Central memory CD4-positive, alpha-beta T cell (primary cell): ENCODE measurements at regions not wholly inside any gene's neighbourhood (a gene's known extent, or its start where the extent isn't known, plus 50 kb on each side); places are given as distances from the start of the nearest gene placed in this dataset.
"Not testable (repeated sequence)": the region's sequence is repeated elsewhere in the genome, so short reads cannot be mapped to it uniquely, and the experiment has no call there.

Experiments used
- DNase-seq: peaks from one replicate; pipeline ENCODE4 v3.0.0; 2022

DNA sequence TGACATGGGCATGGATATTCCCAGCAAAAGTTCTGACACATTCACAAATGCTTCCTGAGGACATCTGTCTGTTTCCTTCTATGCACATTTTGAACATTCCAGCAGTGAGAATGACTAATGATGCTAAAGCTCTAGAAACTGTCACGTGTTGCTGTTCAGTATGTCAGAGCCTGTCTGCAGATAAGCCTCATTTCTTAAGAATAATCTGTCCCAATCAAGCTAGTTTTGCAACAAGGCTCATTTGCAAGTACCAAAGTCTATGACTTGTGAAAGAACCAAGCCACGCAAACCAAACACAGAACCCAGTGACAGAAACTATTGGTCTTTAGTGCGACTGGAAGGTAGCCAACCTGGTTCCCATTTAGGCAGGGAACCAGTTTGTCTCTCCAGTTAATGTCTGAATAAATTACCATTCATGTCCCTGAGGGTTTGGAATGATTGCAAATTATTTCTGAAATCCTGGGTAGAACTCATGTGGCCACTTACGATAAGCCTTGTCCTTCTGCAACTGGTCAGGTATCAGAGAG lies 178.5 kb downstream of the C9orf152 start:
- DNase-seq: no peak

DNA sequence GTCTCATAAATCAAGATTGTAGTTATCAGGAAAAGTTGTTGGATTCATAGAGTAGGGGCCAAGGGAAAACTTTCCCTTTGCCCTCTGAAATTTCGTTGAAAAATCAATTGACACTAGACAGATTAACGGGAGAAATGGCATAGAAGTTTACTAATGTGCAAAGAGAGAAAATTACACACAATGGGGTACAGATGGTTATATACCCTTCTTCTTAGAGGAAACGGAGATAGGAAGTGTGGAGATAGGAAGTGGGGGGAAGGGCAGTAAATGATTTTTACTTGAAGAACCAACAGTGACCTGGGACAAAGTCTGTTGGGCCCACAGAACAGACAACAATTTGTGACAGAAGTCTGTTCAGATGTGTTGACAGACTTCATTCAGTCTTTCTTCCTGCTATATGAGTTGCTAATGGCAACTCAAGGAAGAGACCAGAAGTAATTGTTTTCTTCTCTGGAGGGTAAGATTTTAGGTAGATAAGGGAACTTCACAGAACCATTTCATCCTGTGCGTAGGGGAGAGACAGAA lies 177.9 kb downstream of the C9orf152 start:
- DNase-seq: peak; percentile 3

DNA sequence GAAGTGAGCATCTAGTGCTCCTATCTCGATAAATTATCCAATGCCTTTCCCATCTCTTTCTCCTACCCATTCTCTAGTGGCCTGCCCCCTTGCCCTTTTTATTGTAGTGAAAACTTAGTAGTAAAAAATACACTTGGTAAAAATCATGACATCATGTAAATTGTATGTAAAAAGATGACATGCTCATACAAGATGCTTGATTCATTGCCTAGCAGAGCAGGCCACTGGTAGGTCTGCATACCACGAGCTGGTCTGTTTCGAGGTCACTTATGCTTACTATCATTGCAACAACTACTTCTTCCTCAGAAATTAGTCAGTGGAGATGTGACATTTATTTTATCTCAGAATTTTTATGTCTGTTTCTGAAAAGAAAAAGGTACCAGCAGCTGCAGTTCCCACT lies 177.3 kb downstream of the C9orf152 start:
- no peak for DNase-seq

DNA sequence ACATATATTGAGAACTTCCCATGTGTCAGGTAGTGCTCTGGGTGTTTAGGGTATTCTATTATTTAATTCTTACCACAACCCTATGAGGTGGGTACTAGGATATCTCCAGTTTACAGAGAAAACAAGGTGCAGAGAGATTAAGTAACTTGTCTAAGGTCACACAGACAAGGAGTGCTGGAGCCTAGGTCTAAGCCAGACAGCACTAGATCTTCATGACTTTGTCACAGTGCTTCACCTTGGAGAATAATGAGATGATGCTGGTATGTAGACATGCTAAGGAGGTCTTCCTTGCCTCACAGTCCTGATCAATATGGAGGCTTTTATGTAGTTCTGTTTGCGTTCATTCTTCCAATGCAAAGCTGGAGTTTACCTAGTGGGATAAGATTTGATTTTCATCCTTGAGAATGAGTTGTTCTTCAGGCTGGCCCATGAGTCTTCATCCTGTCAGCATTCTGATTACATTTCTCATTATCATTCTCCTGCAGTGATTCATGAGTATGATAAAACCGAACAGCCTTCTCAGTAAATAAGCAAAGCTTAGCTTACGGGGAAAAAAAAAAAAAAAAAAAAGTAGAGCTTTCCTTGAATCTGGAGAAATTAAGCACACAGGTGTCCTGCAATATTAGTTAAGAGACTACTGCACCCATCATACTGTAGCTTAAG lies 176.3 kb downstream of the C9orf152 start:
- DNase-seq: no peak

DNA sequence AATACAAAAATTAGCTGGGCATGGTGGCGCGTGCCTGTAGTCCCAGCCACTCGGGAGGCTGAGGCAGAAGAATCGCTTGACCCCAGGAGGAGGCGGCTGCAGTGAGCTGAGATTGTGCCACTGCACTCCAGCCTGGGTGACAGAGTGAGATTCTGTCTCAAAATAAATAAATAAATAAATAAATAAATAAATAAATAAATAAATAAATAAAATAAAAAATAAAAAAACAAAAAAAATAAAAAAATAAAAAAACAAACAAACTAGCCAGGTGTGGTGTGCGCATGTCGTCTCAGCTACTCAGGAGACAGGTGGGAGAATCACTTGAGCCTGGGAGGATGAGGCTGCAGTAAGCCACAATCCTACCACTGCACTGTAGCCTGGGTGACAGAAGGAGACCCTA lies 175.4 kb downstream of the C9orf152 start:
- DNase-seq: not testable (repeated sequence)

DNA sequence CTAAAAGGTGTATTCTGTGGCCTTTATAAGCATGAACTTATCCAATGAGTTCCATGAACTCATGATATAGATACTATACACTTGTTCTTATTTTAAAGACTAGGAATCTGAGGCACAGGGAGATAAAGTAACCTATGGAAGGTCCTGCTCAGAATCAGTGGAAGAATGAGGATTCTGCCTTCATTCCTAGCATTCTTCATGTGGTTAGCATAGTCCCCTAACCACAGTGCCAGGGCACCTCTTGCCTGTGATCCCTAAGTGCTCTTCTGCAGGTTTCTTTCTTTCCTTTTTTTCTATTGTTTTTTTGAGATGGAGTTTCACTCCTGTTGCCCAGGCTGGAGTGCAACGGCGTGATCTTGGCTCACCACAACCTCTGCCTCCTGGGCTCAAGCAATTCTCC lies 174.1 kb downstream of the C9orf152 start:
- no peak for DNase-seq

DNA sequence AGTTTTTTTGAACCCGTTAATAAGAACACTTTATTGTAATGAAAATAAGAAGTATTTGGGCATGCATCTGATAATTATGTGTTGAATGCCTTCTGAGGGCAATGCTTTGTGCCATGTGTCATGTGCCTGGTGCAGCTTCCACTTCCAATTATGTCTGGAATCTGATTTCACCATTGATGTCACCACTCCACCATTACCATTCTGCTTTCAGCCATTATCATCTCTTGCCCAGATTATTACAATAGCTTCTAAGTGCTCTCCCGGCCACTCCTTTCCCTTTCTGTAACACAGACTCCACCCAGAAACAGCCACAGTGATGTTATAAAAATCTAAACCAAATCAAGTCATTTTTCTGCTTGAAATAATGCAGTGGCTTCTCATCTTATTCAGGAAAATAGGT lies 171.7 kb downstream of the C9orf152 start:
- DNase-seq: no peak

DNA sequence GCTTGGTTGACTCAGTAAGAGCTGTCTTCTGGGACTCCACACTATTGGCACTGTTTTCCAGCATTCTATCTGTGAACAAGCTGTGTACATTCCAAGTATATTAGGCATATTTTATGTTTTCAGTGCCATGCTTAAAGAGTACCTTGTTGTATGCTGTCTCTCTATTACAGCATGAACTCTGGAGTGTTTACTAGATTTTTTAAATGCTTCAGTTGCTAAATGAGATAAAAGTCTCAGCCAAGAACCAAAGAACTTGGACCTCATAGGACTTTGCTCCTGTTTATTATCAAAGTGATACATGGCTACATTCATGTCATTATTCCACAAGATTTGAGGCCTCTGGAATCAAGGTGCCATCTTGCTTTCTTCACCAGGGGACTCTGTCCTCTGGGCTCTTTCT lies 167.2 kb downstream of the C9orf152 start:
- no peak for DNase-seq

DNA sequence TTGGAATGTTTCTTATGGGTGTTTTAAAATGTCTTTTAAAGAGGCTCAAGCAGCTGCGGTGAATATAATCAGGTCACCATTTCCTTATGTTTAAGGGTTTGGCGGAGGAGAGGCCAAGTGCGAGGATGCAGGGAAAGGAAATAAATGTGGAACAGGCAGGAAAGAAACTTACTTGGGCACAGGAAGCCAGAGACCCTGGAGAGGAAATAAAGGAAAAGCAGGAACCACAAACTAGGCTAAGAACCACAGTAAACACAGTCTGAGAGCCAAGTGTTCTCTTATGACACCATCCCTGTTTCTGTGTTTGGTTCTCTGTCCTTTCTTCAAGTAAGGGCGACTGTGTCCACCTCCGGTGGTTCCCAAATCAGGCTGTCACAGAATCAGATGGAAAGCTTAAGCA lies 166.5 kb downstream of the C9orf152 start:
- no peak for DNase-seq

DNA sequence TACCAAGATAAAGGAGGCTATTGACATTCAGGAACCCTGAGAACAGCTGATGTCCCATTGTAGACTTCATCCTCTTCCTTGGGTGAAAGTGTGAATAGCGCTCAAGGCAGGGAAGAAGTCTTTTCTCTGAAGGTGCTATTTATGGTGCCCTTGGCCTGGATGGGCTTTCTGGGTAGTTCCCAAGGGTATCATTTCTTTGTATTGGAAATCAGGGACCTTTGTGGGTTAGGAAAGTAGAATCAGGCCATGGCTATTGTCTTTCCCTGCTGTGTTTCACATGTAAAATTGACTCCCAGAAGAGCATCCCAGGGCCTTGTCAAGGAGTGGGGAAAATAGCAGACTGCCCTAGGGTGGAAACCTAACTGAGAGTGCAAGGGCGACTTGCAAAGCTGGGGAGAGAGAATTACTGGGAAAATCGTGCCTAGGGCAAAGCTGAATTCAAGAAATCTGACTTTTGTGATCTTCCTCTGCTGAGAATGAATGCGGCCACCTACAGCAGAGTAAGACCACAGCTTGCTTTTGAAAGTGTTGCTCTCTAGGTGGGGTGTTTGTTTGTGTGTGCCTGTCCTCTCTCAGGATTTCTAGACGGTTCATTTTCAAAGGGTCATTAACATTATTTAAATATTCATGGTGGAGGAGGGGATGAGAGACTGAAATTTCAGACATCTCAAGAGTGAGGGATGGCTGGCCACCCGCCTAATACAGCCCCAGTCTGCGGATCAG lies 160.6 kb downstream of the C9orf152 start:
- no peak for DNase-seq

DNA sequence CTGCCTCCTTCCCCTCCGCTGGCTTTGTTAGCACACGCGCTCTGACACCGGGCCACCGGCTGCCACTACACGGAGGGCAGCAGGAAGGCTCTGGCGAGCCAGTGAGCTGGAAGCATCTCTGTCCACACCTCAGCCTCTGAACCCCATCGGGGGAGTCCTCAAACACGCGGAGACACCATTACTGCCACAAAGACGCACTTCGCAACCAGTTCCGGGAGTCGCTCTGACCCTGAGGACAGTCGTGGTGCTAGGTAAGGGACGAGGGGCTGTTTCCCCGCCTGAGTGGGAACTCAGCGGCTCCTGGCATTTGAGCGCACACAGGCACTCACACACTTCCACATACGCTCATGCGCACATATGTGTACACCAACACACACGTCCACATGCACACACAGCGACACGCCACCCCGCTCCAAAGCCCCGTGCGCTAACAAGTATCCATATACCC lies 160.0 kb downstream of the C9orf152 start:
- no peak for DNase-seq

DNA sequence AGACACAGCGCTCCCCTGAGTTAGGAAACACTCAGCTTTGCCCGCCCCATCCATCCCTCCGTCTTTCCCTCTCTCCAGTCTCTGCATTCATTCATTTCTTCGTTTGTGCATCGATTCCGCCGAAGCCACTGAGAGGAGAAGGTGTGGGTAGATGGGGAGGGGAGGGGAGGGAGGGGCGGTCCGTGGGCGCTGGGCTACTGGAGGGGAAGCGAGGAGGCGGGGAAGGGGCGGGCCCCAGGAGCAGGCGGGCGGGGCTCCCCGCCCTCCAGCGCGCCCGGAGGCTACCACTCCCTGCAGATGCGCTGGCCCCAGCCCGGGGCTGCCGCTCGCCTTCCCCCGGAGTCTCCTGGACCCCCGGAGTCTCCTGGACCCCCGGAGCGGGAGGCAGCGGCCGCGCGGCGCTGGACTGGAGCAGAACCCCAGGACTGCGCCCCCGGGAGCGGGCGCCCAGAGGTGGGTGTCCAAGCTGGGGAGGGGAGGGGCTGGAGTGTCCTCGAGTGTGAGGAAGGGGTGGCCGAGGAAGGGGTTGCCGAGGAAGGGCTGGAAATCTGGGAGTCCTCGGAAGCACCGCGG lies 159.5 kb downstream of the C9orf152 start:
- peak; percentile 58 for DNase-seq

DNA sequence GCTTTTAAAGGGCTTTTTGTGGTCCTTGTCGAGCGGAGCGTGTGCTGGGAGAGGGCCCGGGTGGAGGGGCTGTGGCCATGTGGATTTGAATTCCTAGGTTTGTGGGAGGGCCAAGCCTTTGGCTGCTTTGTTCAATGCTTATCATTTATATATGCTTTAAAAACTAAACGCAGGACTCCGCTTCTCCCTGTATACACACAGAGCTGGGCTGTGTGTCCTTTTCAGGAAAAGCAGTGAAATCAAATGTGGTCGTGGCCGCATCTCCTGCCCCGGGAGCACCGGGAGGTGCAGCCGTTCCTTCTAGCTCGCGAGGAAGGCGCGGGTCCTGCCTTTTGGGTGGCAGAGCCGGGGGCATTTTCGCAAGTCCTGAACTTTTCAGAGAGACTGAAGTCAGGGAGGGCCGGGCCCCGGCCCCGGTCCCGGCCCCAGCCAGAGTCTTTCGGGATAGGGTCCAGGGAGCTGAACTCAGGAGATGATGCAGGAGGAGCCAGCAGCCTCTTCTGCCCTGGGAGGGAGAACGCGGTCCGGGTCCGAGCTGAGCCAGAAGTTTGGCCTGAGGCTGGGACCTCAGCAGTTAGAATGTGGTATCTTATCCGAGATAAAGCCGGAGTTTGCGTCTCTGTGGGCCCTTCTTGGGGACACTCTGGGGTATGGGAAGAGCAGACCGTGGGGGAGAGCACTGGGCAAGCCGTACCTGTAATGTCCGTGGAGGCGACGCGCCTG lies 158.8 kb downstream of the C9orf152 start:
- DNase-seq: peak; percentile 2

DNA sequence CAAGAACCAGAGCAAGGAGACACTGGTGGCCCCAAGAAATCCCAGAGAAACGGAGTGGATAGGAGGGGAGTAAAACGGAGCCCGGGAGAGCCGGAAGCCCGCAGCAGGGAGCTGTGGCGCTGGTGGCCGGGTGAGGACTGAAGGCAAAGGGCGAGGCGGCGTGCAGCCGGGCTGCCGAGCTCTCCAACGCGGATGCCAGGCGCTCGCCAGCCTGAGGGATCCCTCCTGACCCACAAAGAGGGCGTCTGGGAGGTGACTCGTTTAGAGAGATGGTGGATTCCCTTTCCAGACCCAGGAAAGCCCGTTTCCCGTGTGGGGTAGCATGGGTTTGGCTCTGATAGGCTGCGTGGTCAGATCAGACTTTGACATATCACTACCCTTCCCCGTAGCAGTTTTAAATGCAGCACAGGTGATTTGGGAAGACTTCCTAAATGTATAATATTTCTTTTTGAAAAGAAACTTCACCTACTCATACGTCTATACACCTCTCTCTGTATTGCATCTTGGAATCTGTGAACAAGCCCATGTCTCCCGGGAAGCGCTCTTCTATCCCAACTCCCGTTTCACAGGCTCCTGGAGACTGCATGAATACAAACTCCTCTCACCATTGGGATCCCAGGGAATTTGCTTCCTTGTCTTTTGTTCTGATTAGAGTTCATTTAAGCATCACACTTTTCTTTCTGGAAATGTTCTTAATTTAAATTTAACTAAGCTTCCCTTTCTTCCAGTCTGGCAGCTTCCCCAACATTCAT lies 158.1 kb downstream of the C9orf152 start:
- DNase-seq: peak; percentile 0

DNA sequence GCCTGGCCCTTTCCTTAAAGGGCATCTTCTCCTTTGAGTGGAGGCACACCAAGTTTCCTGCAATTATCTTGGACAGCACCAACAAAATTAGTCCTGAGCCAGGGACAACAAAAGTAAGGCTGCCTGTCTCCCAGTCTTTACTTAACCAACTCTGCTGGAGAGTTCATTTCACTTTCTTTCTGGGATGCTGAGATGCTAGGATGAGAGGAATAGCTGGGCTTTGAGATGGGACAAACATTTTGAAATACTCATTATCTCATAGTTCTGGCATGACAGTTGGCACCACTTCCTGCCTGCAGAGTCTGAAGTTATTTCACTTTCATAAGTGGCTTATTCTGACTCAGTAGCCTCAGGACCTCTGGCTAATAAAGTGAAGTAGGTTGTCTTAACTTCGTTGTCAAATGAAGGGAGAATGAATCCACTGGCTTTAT lies 157.0 kb downstream of the C9orf152 start:
- no peak for DNase-seq

DNA sequence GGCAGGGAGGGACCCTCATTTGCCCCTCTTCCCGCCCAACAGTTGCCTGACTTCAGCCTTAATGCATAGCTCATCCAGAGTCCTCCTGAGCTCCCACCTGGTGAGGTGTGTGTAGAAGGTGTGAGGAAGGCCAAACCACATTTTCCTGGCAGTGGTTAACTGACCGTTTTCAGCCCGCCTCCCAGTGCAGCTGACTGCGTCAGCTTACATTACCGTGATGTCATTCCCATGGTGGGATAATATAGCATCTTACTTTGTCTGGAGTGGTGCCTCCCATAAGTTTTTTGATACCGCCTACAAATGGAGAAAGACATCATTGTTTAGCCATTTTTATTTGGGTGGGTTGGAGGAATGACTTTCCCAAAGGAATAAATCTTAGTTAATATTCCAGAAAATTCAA lies 151.9 kb downstream of the C9orf152 start:
- no peak for DNase-seq

DNA sequence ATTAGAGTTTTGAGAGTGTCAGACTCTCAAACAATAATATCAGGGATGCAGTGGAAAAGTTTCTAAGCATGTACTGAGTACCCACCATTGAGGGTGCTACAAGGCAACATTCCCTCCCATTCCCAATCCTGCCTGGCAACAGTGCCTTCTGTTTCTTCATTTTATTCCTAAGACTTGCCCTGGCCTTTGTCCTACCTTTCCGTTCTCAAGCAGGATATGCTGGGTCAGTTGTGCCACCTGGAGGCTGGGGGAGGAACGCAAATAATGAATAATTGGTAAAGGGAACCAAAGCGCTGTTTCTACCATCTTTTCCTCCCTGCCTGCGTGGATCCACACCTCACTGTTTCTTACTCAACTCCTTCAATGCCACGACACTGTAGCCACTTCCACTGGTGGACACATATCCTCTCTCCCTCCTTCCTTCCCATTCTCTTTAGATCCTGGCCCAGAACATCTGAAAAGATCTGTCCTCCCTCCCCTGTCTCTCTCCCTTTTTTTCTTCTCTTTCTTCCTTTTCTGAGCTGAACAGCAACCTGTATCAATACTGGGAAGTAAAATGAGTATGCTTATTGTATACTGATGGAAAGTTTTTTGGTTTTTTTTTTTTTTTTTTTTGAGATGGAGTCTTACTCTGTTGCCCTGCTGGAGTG lies 149.5 kb downstream of the C9orf152 start:
- DNase-seq: peak; percentile 30

DNA sequence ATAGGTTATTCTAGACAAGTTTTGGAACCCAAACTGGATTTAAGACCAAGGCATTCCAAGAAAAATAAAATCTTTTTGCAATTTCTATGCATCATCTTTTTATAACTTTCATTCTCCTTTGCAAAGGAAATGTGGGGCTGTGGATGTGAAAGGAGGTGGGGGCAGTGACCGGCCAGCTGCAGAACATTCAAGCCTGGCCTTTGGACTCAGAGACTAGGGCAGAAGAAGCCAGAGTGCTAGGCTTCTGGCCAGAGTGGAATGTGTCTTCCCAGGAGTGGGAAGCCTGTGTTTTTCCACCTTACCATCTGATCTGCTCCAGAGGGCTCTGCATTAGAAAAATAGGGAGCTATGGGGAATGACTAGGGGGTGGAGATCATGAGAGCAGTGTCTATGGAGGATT lies 148.5 kb downstream of the C9orf152 start:
- DNase-seq: no peak

DNA sequence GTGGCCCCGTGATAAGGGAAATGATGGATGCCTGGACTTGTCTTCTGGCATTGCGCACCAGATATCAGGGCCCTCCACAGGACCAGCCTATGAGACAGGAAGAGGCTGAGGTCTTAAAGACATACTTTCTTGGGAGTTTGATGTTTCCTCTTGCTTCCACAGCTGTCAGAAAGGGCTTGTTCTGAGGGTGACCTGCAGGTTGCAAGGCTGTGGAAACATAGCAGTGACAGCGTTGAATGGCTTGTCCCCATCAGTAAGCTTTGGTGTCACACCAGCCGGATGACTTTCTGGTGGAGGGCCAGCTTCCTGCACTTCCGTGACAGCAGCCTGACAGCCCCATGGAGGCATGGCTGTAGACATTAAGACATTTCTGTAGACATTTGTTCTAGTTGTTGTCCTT lies 143.2 kb downstream of the C9orf152 start:
- DNase-seq: no peak

DNA sequence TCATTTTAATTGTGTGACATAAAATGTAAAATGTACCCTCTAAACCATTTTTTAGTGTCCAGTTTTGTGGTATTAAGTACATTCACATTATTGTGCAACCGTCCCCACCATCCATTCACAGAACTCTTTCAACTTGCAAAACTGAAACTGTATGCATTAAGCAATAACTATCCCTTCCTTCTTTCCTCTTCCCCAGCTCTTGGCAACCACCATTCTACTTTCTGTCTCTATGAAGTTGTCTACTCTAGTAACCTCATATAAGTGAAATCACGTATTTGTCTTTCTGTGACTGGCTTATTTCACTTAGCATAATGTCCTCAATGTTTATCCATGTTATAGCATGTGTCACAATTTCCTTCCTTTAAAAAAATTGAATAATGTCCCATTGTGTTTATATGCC lies 142.4 kb downstream of the C9orf152 start:
- no peak for DNase-seq

DNA sequence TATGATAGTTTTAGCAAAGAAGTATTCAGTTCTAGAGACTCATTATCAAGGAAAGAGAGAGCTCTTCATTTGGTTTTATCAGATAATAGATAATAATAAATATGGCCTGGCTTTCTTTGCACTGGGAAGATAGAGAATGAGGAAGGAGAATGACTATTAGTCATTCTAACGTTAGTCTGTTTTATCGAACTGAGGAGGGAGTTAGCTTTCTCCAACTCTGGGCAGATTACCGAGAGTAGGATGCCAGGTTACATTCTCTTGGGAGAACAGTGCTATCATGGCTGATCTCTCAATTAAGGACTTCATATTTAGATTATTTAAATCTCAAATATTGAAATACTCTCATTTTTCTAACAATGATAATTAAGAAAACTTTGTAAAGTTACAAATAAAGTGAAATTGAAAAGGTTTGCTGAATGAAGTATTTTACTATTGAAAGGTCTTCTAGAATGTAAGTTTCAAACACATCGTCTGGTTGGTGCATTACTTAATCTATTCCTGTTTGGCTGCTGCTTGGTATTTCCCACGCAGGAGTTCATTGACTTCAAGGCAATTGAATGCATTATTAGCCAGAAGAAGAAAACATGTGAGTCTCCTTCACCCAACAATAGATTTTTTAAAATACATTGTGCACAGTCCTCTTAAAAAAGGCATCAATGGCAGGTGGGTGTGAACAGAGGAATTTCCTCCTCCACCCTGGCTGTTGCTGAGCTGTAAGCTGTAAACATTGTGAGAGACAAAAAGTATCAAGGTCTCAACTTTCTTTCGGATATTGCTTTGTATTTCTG lies 140.8 kb downstream of the C9orf152 start:
- DNase-seq: no peak
